Inferior parietal cortex (tissue), 1 donor: ENCODE measurements at regions not wholly inside any gene's neighbourhood (a gene's known extent, or its start where the extent isn't known, plus 50 kb on each side); places are given as distances from the start of the nearest gene placed in this dataset.
"Not testable (repeated sequence)": the region's sequence is repeated elsewhere in the genome, so short reads cannot be mapped to it uniquely, and the experiment has no call there.

Source experiments
- DNase-seq: peaks from one replicate; pipeline ENCODE4 v3.0.0-alpha.2; 2016; ENCODE audit errors: extremely low spot score

DNA sequence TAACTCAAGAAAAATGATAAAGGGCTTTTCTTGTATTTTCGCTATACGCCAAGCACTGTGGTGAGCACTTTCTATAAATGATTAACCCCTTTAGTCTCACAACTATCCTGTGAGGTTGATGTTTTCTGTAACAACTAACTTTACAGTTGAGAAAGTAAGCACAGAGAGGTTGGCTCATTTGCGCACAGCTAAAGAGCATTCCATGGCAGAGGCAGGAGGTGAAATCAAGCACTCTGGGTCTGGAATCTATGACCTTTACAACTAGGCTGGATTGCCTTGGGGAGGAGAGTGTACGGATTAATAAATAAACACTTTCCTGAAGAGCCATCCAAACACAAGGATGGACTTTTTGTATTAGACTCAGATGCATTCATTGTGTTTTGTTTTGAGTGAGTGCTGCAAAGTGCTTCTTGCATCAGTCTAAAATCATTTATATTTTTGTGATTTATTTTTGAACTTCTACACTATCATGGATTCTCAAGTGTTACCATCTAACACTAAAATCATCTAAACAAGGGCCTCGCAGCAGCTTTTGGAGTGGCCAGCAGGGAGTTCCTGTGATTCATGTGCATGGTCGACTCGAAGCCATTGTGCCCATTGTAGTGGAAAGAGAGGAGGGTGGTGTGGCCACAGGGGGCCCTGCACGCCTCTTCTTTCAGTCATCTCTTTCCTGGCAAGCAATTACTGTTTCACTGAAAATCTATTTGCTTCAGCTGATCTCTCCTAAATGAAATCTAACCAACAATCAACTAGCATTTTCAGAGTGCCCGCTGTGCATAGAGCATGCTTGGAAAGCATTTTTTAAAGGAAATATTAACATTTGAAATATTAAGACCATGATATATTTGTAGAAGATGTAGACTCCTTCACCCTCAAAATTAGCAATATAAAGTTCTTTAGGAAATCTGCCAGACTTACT is 633.4 kb upstream of the COBL start:
- DNase-seq: no peak

DNA sequence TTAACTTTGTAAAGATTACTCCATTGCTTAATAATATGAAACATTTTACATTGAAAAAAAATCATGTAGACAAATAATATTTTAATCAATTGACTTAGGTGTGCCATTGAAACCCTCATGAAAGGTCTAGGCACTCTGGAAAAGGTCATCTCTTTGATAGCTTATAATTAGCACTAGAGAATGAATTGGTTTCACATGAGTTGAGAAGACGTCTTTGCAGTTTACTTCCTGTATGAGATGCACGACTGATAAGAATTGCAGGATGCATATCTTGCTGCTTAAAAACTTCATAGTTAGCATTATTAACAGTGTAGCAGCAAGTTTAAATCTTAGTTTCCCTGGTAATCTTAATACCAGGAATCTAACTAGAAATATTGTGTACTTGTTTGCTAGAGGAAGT is 614.2 kb upstream of the COBL start:
- DNase-seq: no peak

DNA sequence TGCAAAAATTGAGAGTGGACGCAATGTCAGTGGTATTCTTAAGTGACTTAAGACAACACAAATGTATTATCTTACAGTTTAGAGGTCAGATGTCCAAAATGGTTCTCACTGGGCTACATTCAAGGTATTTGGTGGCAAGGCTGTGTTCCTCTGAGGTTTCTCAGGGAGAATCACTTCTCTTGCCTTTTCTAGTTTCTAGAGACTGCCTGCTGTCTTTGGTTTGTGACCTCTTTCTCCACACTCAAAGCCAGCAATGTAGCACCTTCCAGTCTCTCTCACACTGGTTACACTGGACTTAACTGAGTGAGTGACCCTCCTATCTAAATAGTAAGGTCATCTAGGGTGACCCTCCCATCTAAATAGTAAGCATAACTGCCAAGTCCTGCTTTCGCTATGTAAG is 613.2 kb upstream of the COBL start:
- no peak for DNase-seq

DNA sequence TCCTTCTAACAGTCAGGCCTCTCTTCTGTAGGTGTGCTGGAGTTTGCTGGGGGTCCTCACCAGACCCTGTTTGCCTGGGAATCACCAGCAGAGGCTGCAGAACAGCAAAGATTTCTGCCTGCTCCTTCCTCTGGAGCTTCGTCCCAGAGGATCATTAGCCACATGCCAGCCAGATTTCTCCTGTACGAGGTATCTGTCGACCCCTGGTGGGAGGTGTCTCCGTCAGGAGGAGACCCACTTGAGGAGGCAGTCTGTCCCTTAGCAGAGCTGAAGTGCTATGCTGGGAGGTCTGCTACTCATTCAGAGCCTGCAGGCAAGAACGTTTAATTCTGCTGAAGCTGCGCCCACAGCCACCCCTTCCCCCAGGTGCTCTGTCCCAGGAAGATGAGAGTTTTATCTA is 611.1 kb upstream of the COBL start:
- DNase-seq: no peak

DNA sequence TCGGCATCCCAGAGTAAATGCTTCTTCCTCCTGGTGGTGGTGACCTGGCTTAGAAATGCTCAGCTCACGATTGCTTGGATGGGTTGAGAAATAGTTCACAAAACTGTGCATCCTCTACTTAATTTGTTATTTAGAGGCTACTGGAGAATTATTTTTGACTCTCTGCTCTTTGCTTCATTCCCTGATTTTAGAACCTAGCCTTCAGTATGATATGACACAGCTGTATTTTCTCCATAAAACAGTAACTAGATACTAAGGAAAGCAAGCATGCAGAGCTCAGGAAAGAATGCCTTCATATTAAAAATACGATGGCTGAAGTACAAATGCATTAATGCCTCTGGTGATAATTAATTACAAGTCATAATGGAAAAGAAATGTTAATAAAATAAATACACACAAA is 602.0 kb upstream of the COBL start:
- no peak for DNase-seq

DNA sequence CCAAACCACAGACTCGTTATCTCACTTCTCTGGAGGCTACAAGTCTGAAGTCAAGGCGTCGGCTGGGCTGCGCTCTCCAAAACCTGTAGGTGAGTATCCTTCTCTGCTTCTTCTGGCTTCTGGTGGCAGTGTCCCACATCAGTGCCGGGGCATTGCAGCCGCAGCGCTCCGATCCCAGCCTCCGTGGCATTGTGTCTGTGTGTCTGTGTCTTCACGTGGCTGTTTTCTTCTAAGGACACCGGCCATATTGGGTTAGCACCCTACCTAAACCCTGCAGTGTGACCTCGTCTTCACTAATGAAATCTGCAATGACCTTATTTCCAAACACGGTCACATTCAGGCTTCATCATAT is 584.9 kb upstream of the COBL start:
- DNase-seq: no peak

DNA sequence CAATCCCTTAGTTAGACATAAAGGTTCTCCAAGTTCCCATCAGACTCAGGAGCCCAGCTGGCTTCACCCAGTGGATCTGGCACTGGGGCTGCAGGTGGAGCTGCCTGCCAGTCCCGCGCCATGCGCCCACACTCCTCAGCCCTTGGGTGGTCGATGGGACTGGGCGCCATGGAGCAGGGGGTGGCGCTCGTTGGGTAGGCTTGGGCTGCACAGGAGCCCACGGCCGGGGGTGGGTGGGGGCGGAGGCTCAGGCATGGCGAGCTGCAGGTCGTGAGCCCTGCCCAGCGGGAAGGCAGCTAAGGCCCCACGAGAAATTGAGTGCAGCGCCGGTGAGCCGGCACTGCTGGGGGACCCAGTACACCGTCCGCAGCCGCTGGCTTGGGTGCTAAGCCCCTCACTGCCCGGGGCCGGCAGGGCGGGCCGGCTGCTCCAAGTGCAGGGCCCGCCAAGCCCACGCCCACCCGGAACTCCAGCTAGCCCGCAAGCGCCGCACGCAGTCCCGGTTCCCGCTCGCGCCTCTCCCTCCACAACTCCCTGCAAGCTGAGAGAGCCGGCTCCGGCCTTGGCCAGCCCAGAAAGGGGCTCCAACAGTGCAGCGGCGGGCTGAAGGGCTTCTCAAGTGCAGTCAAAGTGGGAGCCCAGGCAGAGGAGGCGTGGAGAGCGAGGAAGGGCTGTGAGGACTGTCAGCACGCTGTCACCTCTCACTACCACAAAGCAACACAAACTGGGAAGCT is 584.3 kb upstream of the COBL start:
- not testable (repeated sequence) for DNase-seq

DNA sequence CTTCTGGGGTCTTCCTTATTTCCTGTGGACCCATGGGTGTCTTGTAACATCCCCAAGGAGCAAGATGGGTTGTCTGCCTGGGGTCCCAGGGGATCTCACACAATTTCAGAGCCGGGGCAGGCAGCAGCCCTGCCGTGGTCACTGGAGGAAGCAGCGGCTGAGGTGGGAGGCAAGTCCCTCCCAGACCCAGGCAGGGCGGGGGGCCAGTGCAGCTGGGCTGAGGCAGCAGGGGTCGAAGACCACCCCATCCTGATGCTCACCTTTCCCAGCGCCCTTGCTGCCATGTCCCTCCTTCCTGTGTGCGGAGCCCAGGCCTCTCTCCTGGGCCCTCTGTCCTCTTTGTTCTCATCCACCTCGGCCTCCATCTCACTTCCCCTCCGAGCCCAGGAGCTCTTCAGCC is 583.0 kb upstream of the COBL start:
- DNase-seq: no peak

DNA sequence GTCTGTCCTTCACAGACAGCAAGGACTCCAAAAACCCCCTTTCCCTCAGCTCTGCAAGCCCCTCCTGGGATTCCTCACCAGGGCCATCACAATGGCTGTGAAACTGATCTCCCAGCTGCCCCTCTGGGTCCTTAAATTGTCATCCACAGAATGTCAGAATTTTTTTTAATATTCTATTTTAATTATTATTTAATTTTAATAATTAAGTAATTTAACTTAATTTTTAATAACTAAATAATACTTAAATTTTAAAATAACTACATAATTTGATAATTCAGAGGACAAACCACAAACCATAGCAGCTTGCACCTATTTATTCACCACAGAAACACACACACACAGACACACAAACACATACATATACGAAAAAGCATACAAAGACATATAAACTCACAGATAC is 565.8 kb upstream of the COBL start:
- no peak for DNase-seq

DNA sequence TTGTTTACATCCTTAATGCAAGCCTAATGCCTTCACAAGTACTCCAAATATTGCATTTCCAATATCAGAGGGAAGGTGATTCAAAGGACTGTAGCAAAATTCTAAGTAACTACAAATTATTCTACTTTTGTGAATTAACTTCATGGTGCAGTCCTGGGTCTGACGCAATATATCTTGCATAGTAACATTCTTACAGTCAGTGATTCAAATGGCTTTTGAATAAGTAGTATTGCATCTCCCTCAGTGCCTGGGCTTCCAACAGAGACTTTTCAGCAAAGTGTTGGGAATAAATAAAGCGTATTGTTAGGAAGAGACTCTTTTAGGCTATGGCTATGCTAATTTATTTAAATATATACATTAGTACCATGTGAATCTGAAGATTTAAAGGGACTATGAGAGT is 564.7 kb upstream of the COBL start:
- no peak for DNase-seq

DNA sequence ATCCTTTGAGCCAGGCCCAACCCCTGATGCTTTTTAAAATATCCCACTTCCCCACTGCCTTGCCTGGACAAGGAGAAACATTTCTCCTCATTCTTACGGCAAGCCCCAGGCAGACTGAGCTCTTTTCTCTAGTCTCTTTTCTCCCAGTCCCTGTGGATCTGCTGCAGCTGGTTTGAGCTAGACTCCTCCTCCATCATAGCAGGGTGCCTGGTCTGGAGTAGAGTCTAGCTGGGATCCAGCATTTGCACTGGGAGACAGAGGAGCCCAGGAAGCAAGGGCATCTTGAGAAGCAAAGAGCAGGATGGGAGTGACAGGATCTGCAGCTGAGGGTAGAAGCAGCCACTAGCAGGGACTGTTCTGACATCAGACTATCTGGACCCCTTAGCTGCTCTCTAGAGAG is 562.3 kb upstream of the COBL start:
- no peak for DNase-seq

DNA sequence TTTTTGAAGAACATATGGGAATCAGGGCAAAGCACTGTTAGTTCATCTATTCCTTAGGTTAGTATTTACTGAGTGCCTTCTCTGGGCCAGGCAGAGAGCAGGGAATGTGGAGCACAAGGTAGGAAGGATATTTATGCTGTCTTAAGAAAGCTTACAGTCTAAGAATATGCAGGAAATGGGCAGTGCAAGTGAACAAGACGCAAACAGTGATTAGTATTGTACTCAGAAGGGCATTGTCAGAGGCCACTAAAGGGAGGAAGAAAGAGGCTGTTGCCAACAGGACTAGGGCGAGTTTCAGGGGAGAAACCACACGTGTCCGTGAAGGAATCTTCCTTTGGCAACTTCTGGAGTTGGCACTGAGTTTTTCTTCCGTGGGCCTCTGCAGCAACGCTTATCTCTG is 552.8 kb upstream of the COBL start:
- no peak for DNase-seq

DNA sequence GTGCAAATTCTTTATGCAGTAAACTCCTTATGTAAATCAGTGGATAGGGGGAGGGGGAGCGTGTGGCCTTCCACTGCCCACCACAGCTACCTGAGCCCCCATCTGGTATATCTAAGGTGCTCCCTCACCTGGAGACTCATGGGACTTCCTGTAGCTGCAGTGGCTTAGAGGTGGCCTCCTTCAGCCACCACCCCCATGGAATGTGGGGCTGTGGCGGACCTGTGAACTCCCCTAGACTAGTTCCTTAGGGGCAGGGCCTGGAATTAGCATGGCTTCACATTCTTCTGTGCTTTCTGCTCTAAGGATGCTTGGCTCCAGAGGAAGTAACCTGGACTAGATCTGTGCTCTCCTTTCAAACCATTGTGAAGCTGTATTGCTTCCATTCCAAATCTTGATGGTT is 550.5 kb upstream of the COBL start:
- no peak for DNase-seq

DNA sequence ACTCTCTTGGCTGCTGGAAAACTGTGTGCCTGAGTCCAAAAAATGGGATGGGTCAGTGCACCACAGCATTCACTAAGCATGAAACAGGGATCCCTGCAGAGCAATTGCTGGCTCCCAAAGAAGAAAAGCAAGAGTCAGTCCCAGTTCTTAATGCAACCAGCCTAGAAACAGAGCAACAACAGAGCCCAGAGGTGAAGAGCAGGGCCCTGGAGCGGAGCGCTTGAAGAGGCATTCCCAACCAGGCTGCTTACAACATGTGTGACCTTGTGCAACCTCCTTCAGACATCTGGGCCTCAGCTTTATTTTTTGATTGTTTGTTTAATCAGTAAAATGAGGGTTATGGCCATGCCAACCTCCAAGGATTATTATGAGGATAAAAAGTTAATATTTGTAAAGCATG is 543.7 kb upstream of the COBL start:
- DNase-seq: no peak

DNA sequence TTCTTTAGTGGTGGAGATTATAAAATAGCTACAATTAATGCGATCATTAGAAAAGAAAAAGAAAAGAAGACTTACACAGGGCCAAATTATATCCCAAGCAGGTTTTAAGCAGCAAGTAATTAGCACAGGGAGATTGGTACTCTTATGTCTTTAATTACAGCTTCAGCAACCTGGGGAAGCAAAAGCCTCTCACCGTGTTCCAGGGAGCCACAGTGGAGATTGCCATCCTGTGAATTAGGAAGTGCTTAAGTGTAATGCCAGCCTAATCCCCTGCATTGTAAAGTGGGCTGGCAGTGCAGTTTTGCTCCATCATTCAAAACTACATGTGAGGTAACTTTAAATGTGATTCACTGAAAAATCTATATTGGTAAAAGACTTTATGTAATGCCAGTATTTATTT is 533.5 kb upstream of the COBL start:
- no peak for DNase-seq

DNA sequence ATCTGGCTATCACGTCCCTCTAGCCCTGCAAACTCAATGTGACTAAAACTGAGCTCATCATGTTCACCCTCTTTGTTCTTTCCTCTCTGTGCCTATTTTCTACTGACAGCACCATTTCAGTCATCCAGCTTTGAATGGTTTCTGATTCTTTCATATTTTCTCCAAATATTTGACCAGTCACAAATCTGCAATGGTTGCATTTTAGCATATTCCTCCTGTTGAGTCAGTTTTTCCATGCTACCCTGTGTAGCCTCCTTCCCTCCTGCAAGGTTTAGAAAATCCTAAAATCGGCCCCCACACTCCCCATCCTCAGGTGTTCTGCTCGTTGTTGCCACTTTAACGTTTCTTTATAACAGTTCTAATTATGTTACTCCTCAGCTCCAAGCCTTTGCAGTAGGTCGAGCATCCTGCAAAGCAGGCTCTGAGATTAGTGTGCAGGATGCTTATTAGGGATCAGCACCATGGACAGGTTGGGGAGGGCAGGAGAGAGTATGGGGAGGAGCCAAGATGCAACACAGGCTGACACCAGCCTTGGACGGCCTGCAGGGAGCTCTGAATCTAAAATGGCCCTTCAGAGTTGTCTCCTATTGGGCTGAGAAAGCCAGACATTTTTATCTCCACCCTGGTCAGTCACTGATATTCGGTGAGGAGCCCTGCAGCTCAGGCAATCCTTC is 531.0 kb upstream of the COBL start:
- DNase-seq: no peak

DNA sequence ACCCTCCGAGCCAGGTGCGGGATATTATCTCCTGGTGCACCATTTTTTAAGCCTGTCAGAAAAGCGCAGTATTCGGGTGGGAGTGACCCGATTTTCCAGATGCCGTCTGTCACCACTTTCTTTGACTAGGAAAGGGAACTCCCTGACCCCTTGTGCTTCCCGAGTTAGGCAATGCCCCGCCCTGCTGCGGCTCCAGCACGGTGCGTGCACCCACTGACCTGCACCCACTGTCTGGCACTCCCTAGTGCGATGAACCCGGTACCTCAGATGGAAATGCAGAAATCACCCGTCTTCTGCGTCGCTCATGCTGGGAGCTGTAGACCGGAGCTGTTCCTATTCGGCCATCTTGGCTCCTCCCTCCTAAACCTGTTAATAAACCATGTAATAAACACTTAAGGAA is 522.5 kb upstream of the COBL start:
- DNase-seq: not testable (repeated sequence)

DNA sequence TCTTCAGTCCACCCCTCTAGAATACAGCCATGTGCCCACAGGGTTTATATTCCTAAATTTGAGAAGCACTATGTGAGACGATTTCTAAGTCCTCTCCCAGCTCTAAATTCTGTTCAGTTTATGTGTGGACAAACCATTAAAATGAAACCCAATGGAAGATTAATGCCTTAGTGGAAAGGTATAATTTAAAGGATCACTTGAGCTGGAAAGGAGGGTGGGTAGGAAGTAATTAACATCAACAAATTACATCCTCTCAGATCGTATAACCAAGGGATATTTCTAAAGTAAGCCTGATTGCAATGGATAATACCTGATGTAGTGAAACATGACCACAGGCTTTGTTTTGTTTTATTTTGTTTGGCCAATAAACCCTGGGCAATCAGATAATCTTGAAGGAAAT is 511.0 kb upstream of the COBL start:
- no peak for DNase-seq

DNA sequence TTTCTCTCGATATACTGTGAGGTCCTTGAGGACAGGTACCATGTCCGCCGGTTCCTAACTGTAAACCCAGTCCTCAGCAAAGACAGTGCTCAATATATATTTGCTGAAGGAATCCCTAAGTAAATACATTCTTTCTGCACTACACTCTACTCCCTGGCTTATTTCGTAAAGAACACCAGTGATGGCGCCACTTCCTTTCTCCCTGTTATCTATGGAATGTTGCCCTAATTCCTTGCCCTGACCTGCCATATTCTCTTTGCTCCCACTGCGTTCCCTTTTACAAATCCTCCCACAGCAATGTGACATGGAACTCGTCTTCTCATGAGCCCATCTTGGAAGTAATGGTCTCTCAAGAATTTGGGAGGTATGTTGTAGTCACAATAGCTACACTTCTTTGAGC is 507.4 kb upstream of the COBL start:
- no peak for DNase-seq

DNA sequence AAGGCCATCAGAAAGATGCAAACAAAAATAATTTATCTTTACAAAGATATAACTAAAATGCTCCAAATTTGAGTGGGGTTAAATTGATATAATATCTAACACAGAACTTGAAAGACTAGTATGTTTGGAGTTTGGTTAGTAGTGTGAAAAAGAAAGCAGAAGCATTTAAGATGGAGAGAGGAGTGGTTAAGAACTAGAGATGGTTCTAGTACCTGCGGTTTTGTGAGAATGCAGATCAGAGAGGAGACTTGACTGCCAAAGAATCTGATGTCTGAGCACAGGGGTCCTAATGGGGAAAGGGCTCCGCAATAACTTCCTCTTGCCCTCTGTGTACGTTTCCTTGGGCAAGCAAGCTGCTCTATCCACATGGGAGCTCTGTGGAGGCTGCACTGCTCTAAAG is 506.8 kb upstream of the COBL start:
- no peak for DNase-seq

DNA sequence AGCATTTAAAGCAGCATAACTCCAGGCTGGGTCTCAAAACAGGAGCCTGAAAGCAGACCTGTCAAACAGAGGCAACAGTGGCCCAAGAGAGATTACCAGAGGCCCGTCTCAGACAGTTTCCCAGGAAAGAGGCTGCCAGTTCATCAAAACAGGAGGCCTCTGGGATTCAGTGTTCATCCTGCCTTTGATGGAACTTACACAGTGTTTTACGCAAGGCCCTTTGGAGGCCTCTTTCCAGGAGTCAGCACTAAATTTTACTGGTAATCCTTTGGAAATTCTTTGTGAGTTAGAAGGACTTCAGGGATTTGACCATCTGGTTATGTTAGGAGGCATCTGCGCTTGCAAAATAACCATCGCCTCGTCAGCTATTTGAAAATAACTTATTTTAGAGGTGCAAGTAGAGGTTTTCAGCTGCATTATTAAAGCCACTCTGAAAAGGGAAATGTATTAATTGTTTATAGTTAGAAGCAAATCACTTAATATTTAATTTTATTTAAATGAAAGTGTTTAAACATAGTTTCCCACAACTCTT is 501.2 kb upstream of the COBL start:
- no peak for DNase-seq

DNA sequence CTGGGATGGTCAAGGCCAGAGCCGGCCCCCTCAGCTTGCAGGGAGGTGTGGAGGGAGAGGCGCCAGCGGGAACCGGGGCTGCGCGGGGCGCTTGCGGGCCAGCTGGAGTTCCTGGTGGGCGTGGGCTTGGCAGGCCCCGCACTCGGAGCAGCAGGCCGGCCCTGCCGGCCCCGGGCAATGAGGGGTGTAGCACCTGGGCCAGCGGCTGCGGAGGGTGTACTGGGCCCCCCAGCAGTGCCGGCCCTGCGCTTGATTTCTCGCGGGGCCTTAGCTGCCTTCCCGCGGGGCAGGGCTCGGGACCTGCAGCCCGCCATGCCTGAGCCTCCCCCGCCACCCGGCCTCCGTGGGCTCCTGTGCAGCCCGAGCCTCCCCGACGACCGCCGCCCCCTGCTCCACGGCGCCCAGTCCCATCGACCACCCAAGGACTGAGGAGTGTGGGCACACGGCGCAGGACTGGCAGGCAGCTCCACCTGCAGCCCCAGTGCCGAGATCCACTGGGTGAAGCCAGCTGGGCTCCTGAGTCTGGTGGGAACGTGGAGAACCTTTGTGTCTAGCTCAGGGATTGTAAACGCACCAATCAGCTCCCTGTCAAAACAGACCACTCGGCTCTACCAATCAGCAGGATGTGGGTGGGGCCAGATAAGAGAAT is 489.3 kb upstream of the COBL start:
- DNase-seq: not testable (repeated sequence)
